Gastrocnemius medialis (tissue), 4 donors: ENCODE measurements at regions not wholly inside any gene's neighbourhood (a gene's known extent, or its start where the extent isn't known, plus 50 kb on each side); places are given as distances from the start of the nearest gene placed in this dataset.

Experiments used
- ATAC-seq, 2 donors: fragments of 150-250 bp; one replicate each; pipeline ENCODE4 v1.9.1; 2016
- DNase-seq, 2 donors: peaks; one replicate each; pipeline ENCODE4 v3.0.0-alpha.2; 2019
- H3K27ac ChIP-seq, 4 donors: fragments of 200-600 bp; sonication (generic); 1 replicate in 1 of 4; 2 replicates in 3 of 4; pipeline ENCODE4 v1.5.1; 2016 to 2018; ENCODE audit warnings: mild to moderate bottlenecking in 2 of 4, moderate library complexity in 1 of 4
- H3K27me3 ChIP-seq, 3 donors: fragments of 200-600 bp; sonication (generic) in 2 of 3; 1 replicate in 1 of 3; 2 replicates in 2 of 3; pipeline versions ENCODE4 v1.5.1 to v1.6.0; 2016 to 2019; ENCODE audit warnings: mild to moderate bottlenecking in 1 of 3, moderate library complexity in 1 of 3
- H3K36me3 ChIP-seq, 2 donors: fragments of 200-600 bp; sonication (generic) in 1 of 2; one replicate each; pipeline ENCODE4 v1.5.1; 2017 to 2018
- H3K4me1 ChIP-seq, 2 donors: fragments of 200-600 bp; sonication (generic) in 1 of 2; one replicate each; pipeline ENCODE4 v1.5.1; 2016 to 2017; ENCODE audit warnings: mild to moderate bottlenecking in 2 of 2
- H3K4me3 ChIP-seq, 4 donors: fragments of 200-600 bp; sonication (generic) in 3 of 4; 1 replicate in 1 of 4; 2 replicates in 3 of 4; pipeline ENCODE4 v1.5.1; 2016 to 2019; ENCODE audit warnings: mild to moderate bottlenecking in 2 of 4
- H3K9me3 ChIP-seq, 3 donors: fragments of 200-600 bp; sonication (generic) in 2 of 3; 1 replicate in 1 of 3; 2 replicates in 2 of 3; pipeline ENCODE4 v1.5.1; 2016 to 2019
- POLR2A ChIP-seq, 2 donors: fragments of 450-650 bp; IDR thresholded peaks; one replicate each; pipeline ENCODE4 v1.6.1; 2017; ENCODE audit warnings: antibody characterized with exemption in 2 of 2, mild to moderate bottlenecking in 2 of 2, moderate library complexity in 2 of 2
- in situ Hi-C, 4 donors: fragments of 200-750 bp; cut with MboI; loops; one replicate each; pipeline versions ENCODE4 v1.15.0 to v1.8.0; 2017; ENCODE audit warnings: low sequenced_read_pairs in 4 of 4
- intact Hi-C: fragments of 100-400 bp; cut with DNase I; formaldehyde crosslinking; loops from one replicate; pipeline ENCODE4 v1.15.1; 2023; ENCODE audit warnings: low total_unique reads
- TF ChIP-seq, protein P1 (sequence below), 5 experiments: fragments of 450-650 bp in 3 of 5; fragments of 200-600 bp in 2 of 5; sonication (generic) in 2 of 5; IDR thresholded peaks in 4 of 5; conservative IDR thresholded peaks in 1 of 5; 1 replicate in 4 of 5; 2 replicates in 1 of 5; pipeline ENCODE4 v1.5.1; 2016 to 2019; ENCODE audit warnings: antibody characterized with exemption in 5 of 5, mild to moderate bottlenecking in 3 of 5, moderate library complexity in 3 of 5

DNA sequence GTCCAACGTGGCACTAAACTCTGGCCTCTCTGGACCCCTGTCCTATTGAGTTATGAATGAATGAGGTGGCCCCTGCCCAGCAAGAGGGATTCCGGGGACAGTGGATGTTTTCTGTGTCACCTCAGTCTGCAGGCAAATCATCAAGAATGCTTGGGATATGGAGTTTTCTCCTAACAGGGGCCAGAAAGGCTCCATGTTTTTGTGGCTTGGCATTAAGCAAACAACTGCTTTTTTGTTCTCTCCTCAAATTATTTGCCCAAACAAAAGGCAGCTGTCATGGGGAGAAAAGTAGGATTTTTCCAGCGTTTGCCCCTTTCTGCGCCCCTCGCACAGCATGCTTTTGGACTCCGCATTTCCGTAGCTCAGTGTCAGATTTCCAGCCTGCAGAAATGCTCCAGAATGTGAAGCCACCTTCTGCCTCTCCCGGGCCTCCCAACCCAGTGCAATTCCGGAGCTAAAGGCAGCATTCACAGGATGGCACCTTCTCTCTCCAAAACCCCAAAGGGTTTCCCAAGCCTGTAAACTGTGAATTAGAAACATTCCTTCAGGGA, 553.3 kb downstream of the CCDC171 start:
- Histone ChIP-seq H3K27me3 (no peaks in the 10 kb centered on the region), H3K4me1 (peaks cover 0 to 4% of the 10 kb centered on the region in 2 donors), H3K27ac (no peak overlapping the region), H3K36me3 (no peaks in the 10 kb centered on the region), H3K4me3 (no peak overlapping the region), H3K9me3 (no peaks in the 10 kb centered on the region)
- intact Hi-C loops (no loop called here), in situ Hi-C loops (no loop called here)
- ATAC-seq (no peak), DNase-seq (no peak)
- no peak for TF ChIP-seq POLR2A (IDR thresholded peaks at IDR 0.05)
- TF ChIP-seq, protein P1, sequence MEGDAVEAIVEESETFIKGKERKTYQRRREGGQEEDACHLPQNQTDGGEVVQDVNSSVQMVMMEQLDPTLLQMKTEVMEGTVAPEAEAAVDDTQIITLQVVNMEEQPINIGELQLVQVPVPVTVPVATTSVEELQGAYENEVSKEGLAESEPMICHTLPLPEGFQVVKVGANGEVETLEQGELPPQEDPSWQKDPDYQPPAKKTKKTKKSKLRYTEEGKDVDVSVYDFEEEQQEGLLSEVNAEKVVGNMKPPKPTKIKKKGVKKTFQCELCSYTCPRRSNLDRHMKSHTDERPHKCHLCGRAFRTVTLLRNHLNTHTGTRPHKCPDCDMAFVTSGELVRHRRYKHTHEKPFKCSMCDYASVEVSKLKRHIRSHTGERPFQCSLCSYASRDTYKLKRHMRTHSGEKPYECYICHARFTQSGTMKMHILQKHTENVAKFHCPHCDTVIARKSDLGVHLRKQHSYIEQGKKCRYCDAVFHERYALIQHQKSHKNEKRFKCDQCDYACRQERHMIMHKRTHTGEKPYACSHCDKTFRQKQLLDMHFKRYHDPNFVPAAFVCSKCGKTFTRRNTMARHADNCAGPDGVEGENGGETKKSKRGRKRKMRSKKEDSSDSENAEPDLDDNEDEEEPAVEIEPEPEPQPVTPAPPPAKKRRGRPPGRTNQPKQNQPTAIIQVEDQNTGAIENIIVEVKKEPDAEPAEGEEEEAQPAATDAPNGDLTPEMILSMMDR (IDR thresholded peaks at IDR 0.05 in 4 of 5, conservative IDR thresholded peaks at IDR 0.05 in 1 of 5): no peak

DNA sequence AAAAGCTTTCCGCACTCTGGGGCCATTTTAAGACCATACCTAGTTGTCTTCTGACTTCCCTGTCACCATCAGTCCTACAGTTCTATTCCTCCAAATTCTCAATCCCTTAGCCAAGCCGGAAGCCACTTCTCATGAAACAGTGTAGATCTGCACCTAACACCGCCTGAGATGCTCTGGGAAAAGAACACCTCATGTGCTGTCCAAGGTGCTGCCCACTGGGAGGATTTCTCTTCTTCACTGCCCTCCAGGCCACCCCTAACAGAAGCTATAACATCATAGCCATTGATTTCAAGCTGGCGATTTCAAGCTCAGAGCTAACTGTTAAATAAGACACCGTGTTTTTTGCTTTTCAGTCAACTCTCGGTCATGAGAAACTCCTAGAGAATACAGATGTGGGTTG, 559.3 kb downstream of the CCDC171 start:
- no peaks in the 10 kb centered on the region for H3K9me3 ChIP-seq
- H3K4me3 ChIP-seq: no peak overlapping the region
- no peaks in the 10 kb centered on the region for H3K36me3 ChIP-seq
- DNase-seq (no peak), ATAC-seq (no peak)
- H3K27ac ChIP-seq: no peak overlapping the region
- H3K27me3 ChIP-seq: no peaks in the 10 kb centered on the region
- no peaks in the 10 kb centered on the region for H3K4me1 ChIP-seq
- no peak for TF ChIP-seq POLR2A (IDR thresholded peaks at IDR 0.05)
- TF ChIP-seq, protein P1 (IDR thresholded peaks at IDR 0.05 in 4 of 5, conservative IDR thresholded peaks at IDR 0.05 in 1 of 5): no peak
- in situ Hi-C loops: no loop called here
- intact Hi-C loops: no loop called here

DNA sequence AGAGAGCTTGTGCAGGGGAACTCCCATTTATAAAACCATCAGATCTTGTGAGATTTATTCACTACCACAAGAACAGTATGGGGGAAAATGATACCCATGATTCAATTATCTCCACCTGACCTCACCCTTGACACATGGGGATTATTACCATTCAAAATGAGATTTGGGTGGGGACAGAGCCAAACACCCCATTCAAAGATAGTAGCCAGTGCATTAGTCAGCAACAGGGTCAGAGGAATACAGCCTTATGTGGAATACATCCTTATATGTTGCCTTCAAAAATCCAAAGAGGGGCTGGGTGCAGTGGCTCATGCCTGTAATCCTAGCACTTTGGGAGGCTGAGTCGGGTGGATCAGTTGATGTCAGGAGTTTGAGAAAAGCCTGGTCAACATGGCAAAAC, 563.2 kb downstream of the CCDC171 start:
- in situ Hi-C loops: no loop called here
- intact Hi-C loops: no loop called here
- DNase-seq (no peak), ATAC-seq (no peak)
- Histone ChIP-seq H3K4me1 (no peaks in the 10 kb centered on the region), H3K4me3 (no peak overlapping the region), H3K27me3 (no peaks in the 10 kb centered on the region), H3K9me3 (no peaks in the 10 kb centered on the region), H3K27ac (no peak overlapping the region), H3K36me3 (no peaks in the 10 kb centered on the region)
- no peak for TF ChIP-seq POLR2A (IDR thresholded peaks at IDR 0.05)
- TF ChIP-seq, protein P1 (IDR thresholded peaks at IDR 0.05 in 4 of 5, conservative IDR thresholded peaks at IDR 0.05 in 1 of 5): no peak

DNA sequence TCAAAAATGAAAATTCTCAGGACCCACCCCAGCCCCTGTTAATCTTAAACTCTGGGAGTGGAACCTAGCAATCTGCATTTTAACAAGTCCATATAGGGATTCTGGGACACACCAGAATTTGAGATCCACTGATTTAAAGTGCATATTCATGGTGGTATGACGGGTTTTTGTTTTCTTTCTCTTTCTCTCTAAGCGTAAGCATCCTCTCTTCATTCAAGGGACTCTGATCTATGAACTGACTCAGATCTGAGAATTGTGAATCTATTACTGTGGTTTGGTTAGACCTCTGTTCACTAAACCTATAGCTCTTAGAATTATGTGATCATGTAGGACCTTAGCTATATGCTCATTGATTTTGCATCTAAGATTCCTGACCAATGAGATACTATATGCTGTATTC, 565.2 kb downstream of the CCDC171 start:
- intact Hi-C loops (no loop called here), in situ Hi-C loops (no loop called here)
- H3K27me3 ChIP-seq: no peaks in the 10 kb centered on the region
- no peak overlapping the region for H3K4me3 ChIP-seq
- no peaks in the 10 kb centered on the region for H3K9me3 ChIP-seq
- DNase-seq (no peak), ATAC-seq (no peak)
- H3K4me1 ChIP-seq: no peaks in the 10 kb centered on the region
- no peak overlapping the region for H3K27ac ChIP-seq
- H3K36me3 ChIP-seq: no peaks in the 10 kb centered on the region
- TF ChIP-seq, protein P1 (IDR thresholded peaks at IDR 0.05 in 4 of 5, conservative IDR thresholded peaks at IDR 0.05 in 1 of 5): no peak
- TF ChIP-seq POLR2A (IDR thresholded peaks at IDR 0.05): no peak
